Activated T-cell treated with anti-CD3 and anti-CD28 coated beads for 48 hours (primary cell): ENCODE measurements at regions not wholly inside any gene's neighbourhood (a gene's known extent, or its start where the extent isn't known, plus 50 kb on each side); places are given as distances from the start of the nearest gene placed in this dataset.

Experiments used
- DNase-seq: peaks from one replicate; pipeline ENCODE4 v3.0.0-alpha.2; 2020; ENCODE audit warnings: low read depth

DNA sequence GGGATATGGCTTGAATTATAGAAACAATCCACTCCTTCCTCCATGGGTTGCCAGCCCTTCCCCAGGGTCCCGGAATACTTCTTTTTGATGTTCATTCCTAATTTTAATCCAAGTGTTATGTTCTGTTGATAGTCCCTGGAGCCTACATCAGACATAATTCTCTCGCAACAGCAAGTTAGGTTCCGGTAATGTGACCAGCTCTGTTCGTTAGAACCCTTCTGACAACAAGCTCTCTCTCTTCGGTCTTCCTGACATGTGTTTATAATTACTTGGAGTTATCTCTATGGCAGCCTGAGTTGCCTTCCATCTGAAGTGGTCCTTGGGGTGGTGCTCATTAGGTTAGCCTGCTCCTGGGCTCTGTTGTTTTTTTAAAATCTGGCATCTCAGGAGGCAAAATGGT lies 506.9 kb upstream of the JARID2 start:
- DNase-seq: no peak

- no peak for DNase-seq
Measured at GRCh38 chr6:14739827-14740226, 506.0 kb upstream of the JARID2 start.

DNA sequence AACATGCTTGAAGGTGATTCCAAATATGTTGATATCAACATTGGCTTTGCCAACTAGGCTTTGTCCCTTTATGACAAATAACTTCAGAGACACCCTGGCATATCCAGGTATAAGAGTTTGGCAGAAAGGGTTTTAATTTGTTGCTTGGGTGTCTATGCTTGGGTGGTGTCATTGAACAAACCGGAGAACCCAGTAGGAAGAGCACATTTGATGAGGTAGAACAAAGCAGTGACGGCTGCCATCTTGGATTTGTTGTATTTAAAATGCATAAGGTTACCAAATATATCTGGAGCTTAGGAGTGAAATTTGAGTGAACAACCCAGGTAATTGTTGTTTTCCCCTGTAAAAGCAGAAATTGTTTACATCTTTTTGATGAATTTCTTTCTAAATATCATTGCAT lies 503.7 kb upstream of the JARID2 start:
- no peak for DNase-seq

- DNase-seq: no peak
Measured at GRCh38 chr6:14742680-14743079, 503.2 kb upstream of the JARID2 start.

GRCh38 chr6:14743144-14743473 lies 502.8 kb upstream of the JARID2 start:
- DNase-seq: no peak

- peak; percentile 84 for DNase-seq
Measured at GRCh38 chr6:14743474-14744211, 502.2 kb upstream of the JARID2 start.

GRCh38 chr6:14744212-14744556 lies 501.7 kb upstream of the JARID2 start:
- no peak for DNase-seq

- no peak for DNase-seq
Measured at GRCh38 chr6:14746139-14746837, 499.6 kb upstream of the JARID2 start.

GRCh38 chr6:14747881-14748520 lies 497.9 kb upstream of the JARID2 start:
- no peak for DNase-seq

- DNase-seq: no peak
Measured at GRCh38 chr6:14748679-14749078, 497.2 kb upstream of the JARID2 start.

- no peak for DNase-seq
Measured at GRCh38 chr6:14750059-14750661, 495.7 kb upstream of the JARID2 start.

DNA sequence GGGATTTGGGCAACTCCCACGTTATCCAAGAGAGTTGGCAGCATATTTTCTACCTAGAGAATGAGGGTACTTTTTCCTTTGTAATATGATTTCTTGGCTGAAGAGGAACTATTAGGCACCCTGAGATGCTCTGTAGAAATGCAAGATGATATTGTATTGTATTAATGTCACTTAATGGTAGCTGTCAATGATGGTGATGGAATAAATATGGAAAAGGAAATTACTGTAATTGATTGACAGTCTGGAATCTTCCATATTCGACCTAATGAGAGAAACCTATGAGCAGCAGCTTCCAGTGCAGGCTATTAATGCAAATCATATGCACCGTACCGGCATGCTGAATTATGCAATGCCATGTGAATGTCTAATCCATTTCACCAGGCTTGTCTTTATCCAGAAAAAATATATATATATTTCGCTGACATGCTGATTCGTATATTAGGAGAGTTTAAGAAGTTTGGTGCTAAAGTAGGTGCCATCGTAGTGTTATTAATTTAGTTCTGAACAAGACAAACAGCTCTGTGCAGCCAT lies 494.2 kb upstream of the JARID2 start:
- no peak for DNase-seq

- no peak for DNase-seq
Measured at GRCh38 chr6:14754751-14755513, 490.9 kb upstream of the JARID2 start.

- DNase-seq: no peak
Measured at GRCh38 chr6:14756340-14756739, 489.5 kb upstream of the JARID2 start.

GRCh38 chr6:14757014-14757413 lies 488.9 kb upstream of the JARID2 start:
- no peak for DNase-seq

GRCh38 chr6:14757418-14757817 lies 488.5 kb upstream of the JARID2 start:
- DNase-seq: no peak

DNA sequence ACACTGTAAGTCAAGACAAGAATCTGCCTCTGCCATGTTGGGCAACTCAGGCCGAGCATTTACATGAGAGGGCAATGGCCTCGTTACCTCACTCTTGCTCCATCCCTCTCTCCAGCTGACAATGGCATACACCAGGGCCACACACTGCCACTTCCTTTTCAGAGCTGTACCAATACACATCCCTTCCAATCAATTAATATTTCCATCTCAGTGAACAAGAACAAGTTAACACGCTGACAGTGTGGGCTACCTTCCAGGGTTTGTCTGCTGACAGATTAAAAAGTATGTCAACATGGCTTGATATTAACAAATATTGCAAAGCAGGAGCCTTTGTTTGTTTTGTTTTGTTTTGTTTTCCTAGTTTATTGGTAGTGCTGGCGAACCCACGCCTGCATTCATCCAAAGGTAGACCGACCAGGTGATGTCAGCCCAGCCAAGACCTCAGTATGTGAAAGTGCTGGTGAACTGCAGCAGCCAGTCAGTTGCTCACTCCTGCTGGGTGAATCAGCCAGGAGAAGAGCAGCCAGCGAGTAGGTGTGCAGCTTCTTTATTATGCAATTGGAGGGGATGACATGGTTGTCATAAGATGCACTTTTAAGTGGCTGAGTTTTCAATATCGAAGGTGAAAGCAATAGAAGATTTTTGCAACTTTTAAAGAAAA lies 487.3 kb upstream of the JARID2 start:
- no peak for DNase-seq

- DNase-seq: no peak
Measured at GRCh38 chr6:14759976-14760672, 485.7 kb upstream of the JARID2 start.

DNA sequence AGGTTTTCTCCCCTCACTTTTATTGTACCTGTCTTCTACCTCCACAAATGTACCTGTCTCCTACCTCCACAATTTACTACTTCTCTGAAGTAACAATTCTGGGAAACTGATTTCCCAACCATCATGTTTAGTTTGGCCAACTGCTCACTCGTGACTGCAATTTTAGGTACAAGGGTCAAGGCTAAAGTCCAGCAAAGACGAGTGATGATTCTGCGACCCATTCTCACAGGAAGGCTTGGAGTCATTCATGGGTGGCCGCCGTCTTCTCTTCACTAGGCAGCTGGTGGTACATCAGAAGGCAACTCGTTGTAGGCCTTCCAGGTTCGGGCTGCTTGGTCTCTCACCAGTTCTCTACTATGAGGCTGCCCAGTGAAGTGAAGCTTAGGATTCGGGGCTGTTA lies 483.8 kb upstream of the JARID2 start:
- DNase-seq: no peak

DNA sequence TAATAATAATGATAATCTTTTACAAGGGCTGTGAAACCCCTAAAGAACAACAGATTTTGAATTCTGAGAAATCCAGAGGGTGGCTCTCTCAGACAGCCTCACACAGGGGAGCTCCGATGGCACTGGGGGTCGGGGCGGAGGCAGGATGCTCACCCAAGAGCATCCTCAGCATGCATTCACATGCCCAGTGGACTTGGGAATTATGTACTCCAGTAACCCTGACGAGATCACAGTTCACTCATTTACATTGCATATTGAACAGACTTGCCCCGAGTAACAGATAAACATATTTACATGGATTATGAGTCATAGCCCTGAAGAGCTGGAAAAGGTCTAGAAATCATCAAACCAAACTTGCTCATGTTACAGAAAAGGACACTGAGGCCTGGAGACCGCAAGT lies 482.7 kb upstream of the JARID2 start:
- DNase-seq: no peak

- DNase-seq: no peak
Measured at GRCh38 chr6:14763616-14764015, 482.3 kb upstream of the JARID2 start.
